ENCODE measurements at regions not wholly inside any gene's neighbourhood (a gene's known extent, or its start where the extent isn't known, plus 50 kb on each side); places are given as distances from the start of the nearest gene placed in this dataset.

- ChIA-PET CTCF (ENCODE audit: partially characterized antibody) (no interaction called here), POLR2A (ENCODE audit: partially characterized antibody) (no interaction called here)
- H2BK15ac ChIP-seq (ENCODE audit: low read length): no peak overlapping the region
- H3K27ac ChIP-seq (ENCODE audit: low read depth, low read length): no peak overlapping the region
- H3K4me3 ChIP-seq (ENCODE audit: extremely low read depth in 1 of 4, insufficient read depth in 2 of 4, low read depth in 3 of 4, low read length in 4 of 4): no peak overlapping the region
- no peak overlapping the region for H2BK12ac ChIP-seq (ENCODE audit: low read depth, low read length)
- no peak overlapping the region for H2BK5ac ChIP-seq (ENCODE audit: low read depth, low read length)
- no peak overlapping the region for H3K9ac ChIP-seq (replicated peaks in 1 of 4; ENCODE audit: extremely low read depth in 1 of 4, low read depth in 3 of 4, low read length in 3 of 4)
- no peaks in the 10 kb centered on the region for H3K79me2 ChIP-seq (ENCODE audit: control insufficient read depth in 1 of 2, insufficient read depth in 2 of 2, low read length in 2 of 2)
- no peaks in the 10 kb centered on the region for H3K27me3 ChIP-seq (replicated peaks in 1 of 4; ENCODE audit: control insufficient read depth in 3 of 4, extremely low read depth in 1 of 4, insufficient read depth in 3 of 4, low read length in 3 of 4)
- H3K9me3 ChIP-seq (ENCODE audit: insufficient read depth in 2 of 2, low read depth in 1 of 2, low read length in 1 of 2): no peaks in the 10 kb centered on the region
- WGBS, 2 experiments (ENCODE audit: extremely low coverage in 1 of 2, insufficient coverage in 1 of 2, insufficient read length in 1 of 2, insufficient replicate concordance in 2 of 2, low coverage in 1 of 2, low lambda C conversion rate in 2 of 2, missing lambda C conversion rate in 1 of 2): 94% methylated on average over 9 of the region's 9 CpGs; no CpG with 5 or more reads in 1 of the 2 experiments
- H3K79me1 ChIP-seq (ENCODE audit: low read depth, low read length): no peaks in the 10 kb centered on the region
- H2BK20ac ChIP-seq (ENCODE audit: low read length): no peak overlapping the region
- H2AFZ ChIP-seq (ENCODE audit: low read length): no peak overlapping the region
- no peak overlapping the region for H4K5ac ChIP-seq (ENCODE audit: insufficient read length, low read depth, low read length)
- DNase-seq (ENCODE audit: low read depth in 1 of 2, low spot score in 2 of 2) (no peak), FAIRE-seq (no peak)
- no peak overlapping the region for H3K18ac ChIP-seq (ENCODE audit: extremely low read depth, low read length)
- H3K4me1 ChIP-seq (replicated peaks in 1 of 4; ENCODE audit: control insufficient read depth in 3 of 4, insufficient read depth in 4 of 4, low read length in 3 of 4): no peaks in the 10 kb centered on the region
- H3K4me2 ChIP-seq (ENCODE audit: insufficient read depth in 1 of 2, low read depth in 2 of 2, low read length in 2 of 2): no peak overlapping the region
- H2AK5ac ChIP-seq (ENCODE audit: low read depth, low read length): no peak overlapping the region
- H3K4ac ChIP-seq (replicated peaks; ENCODE audit: insufficient read length, low read depth, low read length): no peak overlapping the region
- H4K20me1 ChIP-seq (replicated peaks in 1 of 2; ENCODE audit: control insufficient read depth in 1 of 2, insufficient read depth in 2 of 2, low read length in 2 of 2): no peaks in the 10 kb centered on the region
- no peak overlapping the region for H4K8ac ChIP-seq (ENCODE audit: extremely low read depth, insufficient read depth, low read length)
- no peaks in the 10 kb centered on the region for H3K23me2 ChIP-seq (ENCODE audit: low read depth, low read length)
- no peak overlapping the region for H3K23ac ChIP-seq (ENCODE audit: insufficient read length)
- peak overlapping the region; percentile 55 for H4K91ac ChIP-seq (replicated peaks; ENCODE audit: insufficient read length, low read length)
- no peak overlapping the region for H3K56ac ChIP-seq (replicated peaks; ENCODE audit: insufficient read length, low read depth, low read length)
- no peak overlapping the region for H2BK120ac ChIP-seq (replicated peaks; ENCODE audit: low read depth, low read length)
- H3K14ac ChIP-seq (ENCODE audit: insufficient read length): no peak overlapping the region
- H3K36me3 ChIP-seq (ENCODE audit: control insufficient read depth in 2 of 4, insufficient read depth in 4 of 4, low read length in 3 of 4): no peaks in the 10 kb centered on the region
- no peak for TF ChIP-seq TEAD4 (IDR thresholded peaks at IDR 0.05; ENCODE audit: low read depth, low read length)
- TF ChIP-seq SIRT6 (IDR thresholded peaks at IDR 0.05; ENCODE audit: low read length): no peak
- TF ChIP-seq ATF2 (IDR thresholded peaks at IDR 0.05; ENCODE audit: low read length): no peak
- no peak for TF ChIP-seq CHD2 (IDR thresholded peaks at IDR 0.05; ENCODE audit: low read length)
- no peak for TF ChIP-seq HDAC2 (IDR thresholded peaks at IDR 0.05; ENCODE audit: borderline replicate concordance in 1 of 2, low read depth in 2 of 2, low read length in 2 of 2)
- no peak for TF ChIP-seq NRF1 (IDR thresholded peaks at IDR 0.05; ENCODE audit: low read depth, low read length)
- no peak for TF ChIP-seq KDM1A (IDR thresholded peaks at IDR 0.05; ENCODE audit: borderline replicate concordance, low read length)
- TF ChIP-seq MAFK (IDR thresholded peaks at IDR 0.05; ENCODE audit: low read depth, low read length): no peak
- TF ChIP-seq ASH2L (IDR thresholded peaks at IDR 0.05; ENCODE audit: low read length): no peak
- TF ChIP-seq SRF (IDR thresholded peaks at IDR 0.05; ENCODE audit: low read depth, low read length): no peak
- TF ChIP-seq POU5F1 (IDR thresholded peaks at IDR 0.05; ENCODE audit: low read depth, low read length): no peak
- no peak for TF ChIP-seq YY1 (IDR thresholded peaks at IDR 0.05; ENCODE audit: low read depth, low read length)
- no peak for TF ChIP-seq SP2 (IDR thresholded peaks at IDR 0.05; ENCODE audit: low read length)
Observed at GRCh38 chr1:221937155-221937953, 195.5 kb upstream of the DUSP10 start.

Data from H1 (cell line).